ENCODE measurements at regions not wholly inside any gene's neighbourhood (a gene's known extent, or its start where the extent isn't known, plus 50 kb on each side); places are given as distances from the start of the nearest gene placed in this dataset.
"Not testable (repeated sequence)": the region's sequence is repeated elsewhere in the genome, so short reads cannot be mapped to it uniquely, and the experiment has no call there.

- in situ Hi-C loops (cut with MboI; ENCODE audit: low sequenced_read_pairs in 4 of 4): no loop called here
Observed at GRCh38 chr5:166786178-166786577, 1505.3 kb upstream of the WWC1 start.

GRCh38 chr5:166786889-166787288 lies 1504.6 kb upstream of the WWC1 start:
- intact Hi-C loops (cut with DNase I; ENCODE audit: low total_unique reads): no loop called here
- Histone ChIP-seq H3K4me1 (no peaks in the 10 kb centered on the region), H3K4me3 (no peak overlapping the region), H3K27me3 (no peaks in the 10 kb centered on the region), H3K27ac (no peak overlapping the region), H3K9me3 (no peaks in the 10 kb centered on the region), H3K36me3 (no peaks in the 10 kb centered on the region)
- in situ Hi-C loops (cut with MboI; ENCODE audit: low sequenced_read_pairs in 4 of 4): no loop called here
- TF ChIP-seq POLR2A (IDR thresholded peaks at IDR 0.05) (no peak), CTCF (IDR thresholded peaks at IDR 0.05 in 4 of 5, conservative IDR thresholded peaks at IDR 0.05 in 1 of 5) (no peak)
- ATAC-seq (no peak), DNase-seq (no peak)

More at GRCh38 chr5:166786178-166786577, 1505.3 kb upstream of the WWC1 start:
- H3K27me3 ChIP-seq: no peaks in the 10 kb centered on the region
- no peaks in the 10 kb centered on the region for H3K9me3 ChIP-seq
- no peak for DNase-seq
- no peak for ATAC-seq
- no peaks in the 10 kb centered on the region for H3K4me1 ChIP-seq
- no peak overlapping the region for H3K27ac ChIP-seq
- no peak for TF ChIP-seq CTCF (IDR thresholded peaks at IDR 0.05 in 4 of 5, conservative IDR thresholded peaks at IDR 0.05 in 1 of 5)
- no peak for TF ChIP-seq POLR2A (IDR thresholded peaks at IDR 0.05)
- intact Hi-C loops (cut with DNase I; ENCODE audit: low total_unique reads): no loop called here
- H3K4me3 ChIP-seq: no peak overlapping the region
- no peaks in the 10 kb centered on the region for H3K36me3 ChIP-seq

- ATAC-seq (no peak), DNase-seq (no peak)
- H3K27ac ChIP-seq: no peak overlapping the region
- TF ChIP-seq POLR2A (IDR thresholded peaks at IDR 0.05) (no peak), CTCF (IDR thresholded peaks at IDR 0.05 in 4 of 5, conservative IDR thresholded peaks at IDR 0.05 in 1 of 5) (no peak)
- H3K27me3 ChIP-seq: no peaks in the 10 kb centered on the region
- no peaks in the 10 kb centered on the region for H3K9me3 ChIP-seq
- no peak overlapping the region for H3K4me3 ChIP-seq
- H3K36me3 ChIP-seq: no peaks in the 10 kb centered on the region
- H3K4me1 ChIP-seq: no peaks in the 10 kb centered on the region
- in situ Hi-C loops (cut with MboI; ENCODE audit: low sequenced_read_pairs in 4 of 4): no loop called here
- intact Hi-C loops (cut with DNase I; ENCODE audit: low total_unique reads): no loop called here
Observed at GRCh38 chr5:166788050-166788449, 1503.4 kb upstream of the WWC1 start.

GRCh38 chr5:166795756-166796155 lies 1495.7 kb upstream of the WWC1 start:
- intact Hi-C loops (cut with DNase I; ENCODE audit: low total_unique reads): no loop called here
- in situ Hi-C loops (cut with MboI; ENCODE audit: low sequenced_read_pairs in 4 of 4): no loop called here
- H3K9me3 ChIP-seq: no peaks in the 10 kb centered on the region
- no peak overlapping the region for H3K27ac ChIP-seq
- H3K4me1 ChIP-seq: no peaks in the 10 kb centered on the region
- no peak for DNase-seq
- H3K4me3 ChIP-seq: no peak overlapping the region
- no peak for ATAC-seq
- no peaks in the 10 kb centered on the region for H3K36me3 ChIP-seq
- TF ChIP-seq POLR2A (IDR thresholded peaks at IDR 0.05) (no peak), CTCF (IDR thresholded peaks at IDR 0.05 in 4 of 5, conservative IDR thresholded peaks at IDR 0.05 in 1 of 5) (no peak)
- H3K27me3 ChIP-seq: no peaks in the 10 kb centered on the region

GRCh38 chr5:166803058-166803457 lies 1488.4 kb upstream of the WWC1 start:
- TF ChIP-seq CTCF (IDR thresholded peaks at IDR 0.05 in 4 of 5, conservative IDR thresholded peaks at IDR 0.05 in 1 of 5) (no peak), POLR2A (IDR thresholded peaks at IDR 0.05) (no peak)
- no peak for ATAC-seq
- Histone ChIP-seq H3K27me3 (no peaks in the 10 kb centered on the region), H3K4me3 (no peak overlapping the region), H3K27ac (no peak overlapping the region), H3K36me3 (no peaks in the 10 kb centered on the region), H3K9me3 (no peaks in the 10 kb centered on the region), H3K4me1 (no peaks in the 10 kb centered on the region)
- intact Hi-C loops (cut with DNase I; ENCODE audit: low total_unique reads) (no loop called here), in situ Hi-C loops (cut with MboI; ENCODE audit: low sequenced_read_pairs in 4 of 4) (no loop called here)
- DNase-seq: no peak

- H3K4me3 ChIP-seq; DNase-seq; ATAC-seq; H3K27ac ChIP-seq; H3K4me1 ChIP-seq; H3K9me3 ChIP-seq; H3K27me3 ChIP-seq; in situ Hi-C loops (cut with MboI; ENCODE audit: low sequenced_read_pairs in 4 of 4); intact Hi-C loops (cut with DNase I; ENCODE audit: low total_unique reads); H3K36me3 ChIP-seq: not testable (repeated sequence)
Observed at GRCh38 chr5:166804223-166804622, 1487.2 kb upstream of the WWC1 start.

- DNase-seq; H3K27me3 ChIP-seq; ATAC-seq; intact Hi-C loops (cut with DNase I; ENCODE audit: low total_unique reads); in situ Hi-C loops (cut with MboI; ENCODE audit: low sequenced_read_pairs in 4 of 4); H3K36me3 ChIP-seq; H3K9me3 ChIP-seq; H3K4me3 ChIP-seq; H3K27ac ChIP-seq; H3K4me1 ChIP-seq: not testable (repeated sequence)
Observed at GRCh38 chr5:166804693-166805092, 1486.8 kb upstream of the WWC1 start.

All from gastrocnemius medialis (tissue), 4 donors.